NCI-H1436 (cell line): ENCODE measurements at regions not wholly inside any gene's neighbourhood (a gene's known extent, or its start where the extent isn't known, plus 50 kb on each side); places are given as distances from the start of the nearest gene placed in this dataset.
"Not testable (repeated sequence)": the region's sequence is repeated elsewhere in the genome, so short reads cannot be mapped to it uniquely, and the experiment has no call there.

ENCODE experiments used
- DNase-seq: peaks from one replicate; lab custom pipeline; 2025; lab: John Stamatoyannopoulos, UW

DNA sequence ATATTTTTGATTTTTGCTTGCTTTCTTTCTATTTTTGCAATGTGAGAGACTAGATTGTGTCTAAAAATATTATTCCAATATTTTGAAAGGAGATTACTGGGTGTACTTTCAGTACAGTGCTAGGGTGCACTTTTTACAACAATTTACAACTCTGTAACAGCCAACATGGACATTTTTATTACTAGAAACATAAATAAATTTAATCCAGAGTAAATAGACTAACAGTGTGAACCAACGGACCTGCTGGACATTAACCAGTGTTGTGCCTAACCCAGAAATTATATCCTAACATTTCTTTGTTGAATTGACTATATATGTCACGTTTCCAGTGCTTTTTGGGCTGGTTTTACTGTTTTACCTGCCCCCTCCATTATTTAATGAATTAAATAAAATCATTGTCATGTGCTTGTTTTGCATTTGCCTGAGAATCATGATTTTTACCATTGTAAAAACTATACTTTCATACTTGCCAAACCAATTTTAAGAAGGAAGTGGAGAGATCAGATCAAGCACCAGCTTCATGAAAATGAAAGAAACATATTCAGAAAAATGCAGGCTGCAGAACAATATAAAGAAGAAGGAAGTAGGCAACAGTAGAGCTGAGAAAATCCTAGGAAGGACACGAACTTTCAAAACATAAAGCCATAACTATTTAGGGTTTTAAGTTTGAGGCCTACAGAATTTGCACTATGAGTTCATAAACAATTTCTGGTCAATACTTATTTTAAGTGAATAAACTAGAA, 400.8 kb upstream of the PIK3R1 start:
- no peak for DNase-seq

DNA sequence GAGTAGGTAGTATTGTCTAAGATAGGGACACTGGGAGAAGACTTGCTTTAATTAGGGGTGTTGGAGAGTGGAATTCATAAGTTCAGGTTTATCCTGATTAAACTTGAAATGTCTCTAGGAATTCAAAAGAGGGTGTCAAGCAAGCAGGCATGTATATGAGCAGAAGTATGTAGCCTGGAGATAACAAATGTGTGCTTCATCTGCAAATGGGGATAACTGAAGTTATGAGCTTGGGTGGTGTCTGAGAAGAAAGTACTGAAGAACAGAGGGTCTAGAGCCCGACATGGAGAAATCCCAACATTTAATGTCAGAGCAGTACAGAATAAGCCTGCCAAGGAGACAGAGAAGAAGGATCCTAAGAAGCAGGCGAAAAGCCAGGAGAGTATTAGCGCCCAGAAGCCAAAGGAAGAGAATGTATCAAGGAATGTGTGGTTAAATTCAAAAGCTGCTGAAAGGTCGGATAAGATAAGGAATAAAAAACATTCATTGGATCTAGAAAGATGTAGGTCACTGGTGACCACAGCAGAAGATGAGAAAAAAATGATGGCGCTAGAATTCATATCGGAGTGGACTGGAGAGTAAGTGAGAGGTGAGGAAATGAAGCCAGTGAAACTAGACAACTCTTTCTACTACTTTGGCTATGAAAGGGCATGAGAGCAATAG, 401.5 kb upstream of the PIK3R1 start:
- no peak for DNase-seq

DNA sequence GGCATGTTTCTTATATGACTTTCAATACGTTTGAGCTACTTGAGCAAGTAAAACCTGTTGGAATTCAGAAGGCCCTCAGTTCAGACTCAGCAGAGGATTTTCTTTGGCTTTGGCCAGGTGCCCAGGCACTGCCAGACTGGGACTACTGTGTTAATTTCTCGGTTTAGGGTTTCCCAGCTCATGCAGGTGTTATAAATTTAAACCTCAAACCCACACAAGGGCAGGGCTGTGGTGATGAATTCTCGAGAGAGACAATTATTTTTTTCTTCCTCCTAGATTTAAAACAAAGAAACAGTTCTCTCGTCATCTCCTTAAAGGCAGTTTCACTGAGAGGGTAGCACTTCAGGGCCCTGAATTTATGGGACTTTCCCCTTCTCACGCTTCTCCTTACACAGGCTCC, 406.0 kb upstream of the PIK3R1 start:
- no peak for DNase-seq

DNA sequence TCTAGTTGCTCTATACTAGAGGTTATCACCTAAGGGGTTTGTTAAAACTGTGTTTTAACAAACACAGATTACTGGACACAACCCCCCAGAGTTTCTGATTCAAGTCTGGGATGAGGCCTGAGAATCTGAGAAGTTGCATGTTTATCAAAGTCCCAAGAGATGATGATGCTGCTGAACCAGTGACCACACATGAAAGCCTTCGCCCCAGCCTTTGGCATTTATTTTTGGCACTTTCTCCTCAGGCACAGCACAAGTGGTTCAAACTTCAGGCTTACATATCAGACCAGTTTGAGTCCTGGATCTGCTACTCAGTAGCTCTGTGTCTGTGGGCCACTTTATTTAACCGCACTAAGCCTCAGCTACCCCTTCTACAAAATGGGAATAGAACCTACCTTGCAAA, 407.2 kb upstream of the PIK3R1 start:
- DNase-seq: no peak

DNA sequence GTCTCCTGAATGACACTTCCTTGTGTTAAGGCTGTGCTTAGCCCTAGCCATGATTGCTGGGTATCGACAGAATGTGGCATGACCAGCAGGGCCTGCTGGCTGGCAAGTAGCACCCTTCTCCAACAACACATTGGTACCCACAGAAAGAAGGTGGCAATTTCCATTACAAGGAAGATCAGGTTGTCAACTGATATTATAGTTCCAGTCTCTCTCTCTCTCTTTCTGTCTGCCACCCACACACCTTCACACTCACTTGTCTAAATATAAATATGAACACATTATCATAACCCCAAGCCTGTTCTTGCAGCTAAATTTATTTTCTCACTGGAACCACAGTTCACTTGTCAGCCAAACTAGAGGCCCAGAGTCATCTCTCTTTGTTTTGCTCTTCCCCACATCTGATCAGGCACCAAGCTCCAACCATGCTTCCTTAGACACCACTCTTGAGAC, 408.1 kb upstream of the PIK3R1 start:
- DNase-seq: no peak

DNA sequence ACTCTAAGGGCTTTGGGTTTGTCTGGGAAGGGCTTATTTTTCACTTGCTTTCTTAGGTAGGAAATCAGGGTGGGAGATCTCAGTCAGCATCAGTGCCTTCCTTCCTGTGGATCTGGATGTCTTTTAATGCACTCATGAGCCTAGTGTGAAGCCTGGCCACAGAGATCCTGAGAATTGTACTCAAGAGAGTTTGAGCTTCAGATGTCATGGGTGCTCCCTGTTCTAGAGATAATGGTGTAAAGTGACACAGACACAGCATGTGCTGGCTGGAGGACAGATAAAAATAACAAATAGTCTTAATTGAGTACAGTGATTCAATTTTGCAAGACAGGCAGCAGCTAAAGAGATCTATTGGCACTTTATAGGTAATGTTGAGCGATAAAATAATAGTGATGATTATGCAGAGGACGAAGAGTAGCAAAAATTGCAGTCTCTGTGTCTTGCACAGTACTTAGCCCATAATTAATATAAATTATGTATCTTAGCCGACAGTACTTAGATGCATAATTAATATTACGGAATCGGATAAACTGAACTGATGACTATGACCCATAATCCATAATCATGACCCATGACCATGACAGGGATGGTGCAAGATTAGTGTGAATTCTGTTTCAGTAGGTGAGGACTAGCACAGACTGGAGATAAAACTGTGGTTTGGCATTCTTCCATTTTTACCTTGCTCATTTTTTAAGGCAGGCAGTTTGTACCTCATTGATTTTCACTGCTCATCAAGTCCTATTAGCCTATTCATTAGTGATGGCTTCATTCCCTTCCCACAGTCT, 408.7 kb upstream of the PIK3R1 start:
- DNase-seq: no peak

DNA sequence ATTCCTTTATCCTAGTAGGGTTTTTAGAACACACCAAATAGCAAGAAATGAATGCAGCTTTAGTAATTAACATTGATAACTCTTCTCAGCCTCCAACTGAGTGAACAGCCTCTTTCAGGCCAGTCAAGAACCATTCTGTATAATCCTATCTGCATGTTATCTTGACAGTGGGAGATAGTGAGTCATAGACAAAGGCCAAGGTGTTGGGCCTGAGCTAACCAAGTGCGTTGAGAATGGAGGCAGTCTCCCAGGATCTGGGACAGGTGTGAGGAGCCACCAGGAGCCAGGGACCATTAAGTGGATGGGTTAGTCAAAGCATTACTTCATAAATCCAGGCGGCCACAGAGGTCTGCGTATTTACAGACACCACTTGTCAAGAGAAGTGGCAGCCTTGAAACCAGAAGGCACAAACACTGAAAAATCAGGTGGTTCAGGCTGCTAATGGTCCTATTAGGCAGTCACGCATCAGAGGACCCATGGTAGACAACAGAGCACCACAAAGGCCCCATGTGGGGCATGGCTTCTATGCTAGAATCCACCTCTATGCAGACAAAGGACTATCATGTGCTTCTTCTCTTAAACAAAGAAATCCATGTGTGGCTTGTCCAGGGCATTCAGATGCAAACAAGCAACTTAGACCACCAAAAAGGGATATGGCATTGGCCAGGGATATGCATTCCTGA, 409.7 kb upstream of the PIK3R1 start:
- no peak for DNase-seq

DNA sequence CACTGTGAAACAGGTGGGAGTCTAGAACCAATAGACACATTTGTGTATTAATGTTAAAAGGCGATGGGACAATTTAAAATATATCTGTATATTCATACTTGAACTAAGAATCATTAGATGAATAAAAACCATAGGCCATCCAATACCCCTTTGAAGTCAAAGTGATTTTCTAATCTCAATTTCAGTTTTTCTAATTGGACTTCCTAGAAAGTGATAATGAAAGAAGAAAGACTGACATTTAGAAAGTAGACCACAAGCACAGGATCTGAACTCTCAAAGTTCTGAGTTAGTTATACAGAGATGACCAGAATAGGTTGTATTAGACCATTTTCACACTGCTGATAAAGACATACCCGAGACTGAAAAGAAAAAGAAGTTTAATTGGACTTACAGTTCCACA, 412.8 kb upstream of the PIK3R1 start:
- no peak for DNase-seq

DNA sequence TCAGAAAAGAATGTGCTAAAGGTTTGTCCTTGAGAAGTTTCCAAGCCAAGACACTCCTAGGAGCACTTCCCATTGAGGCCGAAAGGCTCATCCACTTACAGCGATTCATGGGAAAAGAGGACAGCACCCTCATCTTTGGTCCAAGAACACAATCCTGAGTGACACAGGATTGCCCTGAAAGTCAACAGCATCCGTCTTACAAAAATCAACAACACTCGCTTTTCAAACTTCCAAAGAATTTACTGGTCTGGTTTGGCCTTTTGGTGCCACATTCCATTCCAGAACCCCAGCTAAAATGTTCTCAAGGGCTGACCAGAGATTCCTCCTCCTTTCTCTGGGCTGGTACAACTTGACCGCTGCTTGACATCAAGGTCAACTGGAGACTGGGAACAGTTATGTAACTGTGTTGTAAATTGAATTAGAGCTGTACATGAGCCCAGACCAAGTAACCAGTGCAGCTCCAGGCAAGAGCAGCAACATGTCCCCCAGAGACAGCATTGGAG, 415.8 kb upstream of the PIK3R1 start:
- DNase-seq: no peak

DNA sequence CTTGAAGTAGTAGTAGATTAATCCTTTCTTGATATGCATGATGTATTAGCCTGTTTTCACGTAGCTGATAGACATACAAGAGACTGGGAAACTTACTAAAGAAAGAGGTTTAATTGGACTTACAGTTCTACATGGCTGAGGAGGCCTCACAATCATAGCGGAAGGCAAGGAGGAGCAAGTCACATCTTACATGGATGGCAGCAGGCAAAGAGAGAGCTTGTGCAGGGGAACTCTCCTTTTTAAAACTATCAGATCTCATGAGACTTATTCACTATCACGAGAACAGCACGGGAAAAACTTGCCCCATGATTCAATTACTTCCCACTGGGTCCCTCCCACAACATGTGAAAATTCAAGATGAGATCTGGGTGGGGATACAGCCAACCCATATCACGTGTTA, 417.1 kb upstream of the PIK3R1 start:
- DNase-seq: not testable (repeated sequence)

DNA sequence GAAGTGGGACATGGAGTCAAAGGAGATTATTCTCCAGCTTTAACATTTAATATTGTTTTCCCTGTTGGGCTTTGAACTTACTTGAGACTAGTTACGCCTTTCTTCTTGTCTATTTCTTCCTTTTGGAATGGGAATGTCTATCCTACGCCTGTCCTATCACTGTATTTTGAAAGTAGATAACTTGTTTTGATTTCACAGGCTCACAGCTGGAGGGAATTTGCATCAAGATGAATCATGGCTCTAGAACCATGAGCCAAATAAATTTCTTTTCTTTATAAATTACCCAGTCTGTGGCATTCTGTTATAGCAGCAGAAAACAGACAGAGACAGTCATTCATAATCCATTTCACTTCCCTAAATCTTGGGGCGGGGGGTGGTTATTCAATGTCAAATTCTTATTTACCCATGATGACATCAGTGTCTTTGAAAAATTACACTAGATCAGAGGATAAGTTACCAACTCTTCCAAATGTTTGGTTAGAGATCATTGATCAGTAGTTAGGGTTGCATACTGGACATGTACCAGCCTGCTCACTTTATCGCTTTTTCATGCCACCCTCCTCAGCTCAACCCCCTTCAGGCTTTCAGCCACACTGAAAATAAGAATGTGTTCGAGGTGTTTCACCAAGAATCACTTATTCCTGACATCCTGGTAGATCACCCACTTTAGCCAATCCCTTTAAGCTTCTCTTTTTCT, 419.6 kb upstream of the PIK3R1 start:
- no peak for DNase-seq

DNA sequence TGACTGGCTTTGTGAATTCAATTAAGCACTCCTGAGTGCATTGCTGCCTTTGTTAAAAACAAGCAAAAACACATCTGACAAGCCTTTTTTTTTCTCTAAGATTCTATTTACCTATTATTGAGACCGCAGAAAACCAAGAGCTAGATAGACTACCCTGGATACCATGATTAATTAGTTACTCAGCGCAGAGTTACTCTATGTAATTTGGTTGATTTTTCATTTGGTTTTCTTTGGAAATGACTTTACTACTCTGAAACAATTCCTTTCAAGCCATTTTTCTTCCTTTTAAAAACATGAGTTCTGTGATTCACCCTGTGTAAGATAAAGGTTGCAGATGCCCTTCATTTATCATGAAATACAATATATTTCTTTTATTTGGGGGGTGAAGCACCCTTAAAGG, 421.6 kb upstream of the PIK3R1 start:
- DNase-seq: no peak

DNA sequence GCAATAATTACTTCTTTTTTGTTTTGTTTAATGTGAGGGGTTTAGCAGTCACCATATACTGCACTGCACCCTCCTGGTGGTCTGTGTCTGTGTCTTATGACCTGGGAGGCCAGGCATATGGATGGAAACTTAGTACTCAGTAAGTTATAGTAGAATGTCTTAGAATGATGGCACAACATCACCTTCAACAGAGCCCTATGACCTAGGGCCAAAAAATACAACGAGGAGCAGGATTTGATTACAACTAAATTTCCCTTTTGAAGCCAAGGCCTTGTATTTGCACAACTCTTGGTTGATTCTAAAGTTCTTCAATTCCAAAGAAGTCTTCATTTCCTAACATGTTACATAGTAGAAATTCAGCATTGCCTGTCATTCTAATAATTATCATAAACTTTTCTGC, 422.1 kb upstream of the PIK3R1 start:
- DNase-seq: no peak

DNA sequence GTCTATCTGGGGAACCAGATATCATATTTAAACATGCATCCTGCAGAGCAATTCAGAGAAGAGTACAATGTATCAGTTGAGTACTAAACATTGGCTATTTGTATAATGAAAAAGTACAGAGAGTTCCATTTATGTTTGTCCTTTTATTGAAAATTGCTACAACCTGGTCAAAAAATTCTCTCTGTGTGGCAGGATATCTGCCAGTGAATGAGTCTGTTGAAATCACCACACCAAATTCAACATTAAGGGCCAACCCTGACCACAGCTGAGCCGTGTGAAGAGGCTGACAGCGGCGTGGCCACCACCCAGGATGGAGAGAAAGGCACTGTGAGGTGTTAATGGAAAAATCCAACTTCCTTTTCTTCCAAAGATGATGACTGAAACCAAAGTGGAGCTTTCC, 422.7 kb upstream of the PIK3R1 start:
- no peak for DNase-seq

DNA sequence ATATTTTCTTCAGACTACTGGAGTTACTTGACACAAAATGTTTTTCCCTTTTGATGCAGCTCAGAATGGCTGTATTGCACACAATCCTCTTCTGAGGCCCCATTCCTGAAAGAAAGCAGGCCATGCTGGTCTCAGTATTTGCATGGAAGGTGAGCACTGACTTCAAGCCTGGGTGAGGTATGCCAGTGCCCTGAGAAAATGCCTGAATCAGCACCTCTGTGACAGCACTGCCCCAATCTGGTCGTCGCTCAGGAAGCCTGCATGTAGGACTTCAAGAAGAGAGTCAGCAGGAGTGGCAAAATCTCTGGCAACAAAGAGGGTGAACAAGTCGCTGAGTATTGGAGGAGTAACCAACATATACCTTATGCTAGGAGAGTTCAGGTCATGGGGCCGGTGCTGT, 425.2 kb upstream of the PIK3R1 start:
- no peak for DNase-seq

DNA sequence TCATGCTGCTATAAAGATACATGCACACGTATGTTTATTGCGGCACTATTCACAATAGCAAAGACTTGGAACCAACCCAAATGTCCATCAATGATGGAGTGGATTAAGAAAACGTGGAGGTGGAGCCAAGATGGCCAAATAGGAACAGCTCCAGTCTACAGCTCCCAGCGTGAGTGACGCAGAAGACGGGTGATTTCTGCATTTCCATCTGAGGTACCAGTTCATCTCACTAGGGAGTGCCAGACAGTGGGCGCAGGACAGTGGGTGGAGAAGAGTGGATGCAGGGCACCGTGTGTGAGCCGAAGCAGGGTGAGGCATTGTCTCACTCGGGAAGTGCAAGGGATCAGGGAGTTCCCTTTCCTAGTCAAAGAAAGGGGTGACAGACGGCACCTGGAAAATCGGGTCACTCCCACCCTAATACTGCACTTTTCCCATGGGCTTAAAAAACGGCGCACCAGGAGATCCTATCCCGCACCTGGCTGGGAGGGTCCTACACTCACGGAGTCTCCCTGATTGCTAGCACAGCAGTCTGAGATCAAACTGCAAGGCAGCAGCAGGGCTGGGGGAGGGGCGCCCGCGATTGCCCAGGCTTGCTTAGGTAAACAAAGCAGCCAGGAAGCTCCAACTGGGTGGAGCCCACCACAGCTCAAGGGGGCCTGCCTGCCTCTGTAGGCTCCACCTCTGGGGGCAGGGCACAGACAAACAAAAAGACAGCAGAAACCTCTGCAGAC, 435.5 kb upstream of the PIK3R1 start:
- DNase-seq: peak; percentile 1

DNA sequence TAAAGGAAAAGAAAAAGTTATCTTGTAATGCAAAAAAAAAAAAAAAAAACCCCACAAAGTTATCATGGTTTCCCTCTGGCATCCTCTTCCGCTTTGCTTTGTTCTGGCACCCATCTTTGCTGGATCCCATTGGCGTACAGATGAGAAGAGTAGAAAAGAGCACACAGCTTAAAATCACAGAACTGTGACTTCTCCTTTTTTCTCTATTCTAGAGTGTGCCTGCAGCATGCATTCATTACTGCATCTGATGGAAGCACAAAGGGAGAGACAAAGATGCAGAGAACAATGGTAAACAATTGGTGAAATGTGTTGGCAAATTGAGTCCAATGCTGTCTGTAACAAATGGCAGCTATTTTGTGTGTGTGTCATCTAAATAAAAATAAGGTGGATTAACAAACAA, 440.8 kb upstream of the PIK3R1 start:
- DNase-seq: no peak

DNA sequence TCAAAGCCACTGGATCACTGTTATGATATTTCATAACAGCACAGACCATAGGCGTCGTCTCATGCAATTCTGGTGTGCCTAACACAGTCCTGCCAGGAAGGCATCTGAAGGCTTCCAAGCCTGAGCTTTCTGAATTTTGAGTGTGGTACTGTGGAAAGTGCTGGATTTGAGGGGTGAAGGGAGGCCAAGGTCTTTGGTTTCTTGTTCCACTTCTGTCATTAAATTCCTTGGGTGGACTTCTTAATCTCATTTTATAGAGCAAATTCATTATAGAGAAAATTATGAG, 441.3 kb upstream of the PIK3R1 start:
- no peak for DNase-seq

DNA sequence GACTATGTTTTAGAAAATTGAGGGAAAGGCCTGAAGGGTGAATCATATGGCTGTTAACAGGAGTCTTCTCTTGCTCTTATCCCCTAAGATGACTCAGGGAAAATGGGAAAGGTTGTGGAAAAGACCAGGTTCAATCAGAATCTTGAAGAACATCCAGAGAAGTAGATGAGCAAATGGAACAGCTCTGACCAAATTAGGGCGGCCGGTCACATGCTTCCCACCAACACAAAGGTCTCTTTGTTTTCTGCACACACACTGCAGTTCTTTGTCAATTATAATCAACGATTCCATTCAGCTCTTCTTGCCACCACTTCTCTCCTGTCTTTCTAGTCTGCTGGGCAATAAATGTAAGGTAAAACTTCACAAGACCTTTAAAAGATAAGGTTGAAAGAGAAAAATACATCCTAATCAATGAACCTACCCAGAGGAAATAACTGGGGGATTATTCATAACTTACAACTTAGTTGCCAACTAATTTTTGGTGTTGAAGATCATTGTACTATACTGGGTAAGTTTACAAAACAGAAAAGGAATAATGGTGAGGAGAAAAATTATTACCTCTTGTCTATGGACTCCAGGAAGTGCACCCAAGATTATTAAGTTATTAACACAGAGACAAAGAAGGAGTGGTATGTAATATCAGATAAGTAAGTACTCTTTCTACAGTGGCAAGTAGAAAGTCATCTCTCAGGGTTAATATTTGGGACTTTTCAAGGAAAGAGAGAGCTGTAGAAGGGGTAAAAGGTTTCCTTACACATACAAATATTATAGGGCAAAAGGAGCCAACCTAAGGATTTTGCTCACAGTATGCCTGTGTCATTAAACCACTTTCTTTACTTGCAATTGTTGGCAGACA, 441.9 kb upstream of the PIK3R1 start:
- peak; percentile 33 for DNase-seq

DNA sequence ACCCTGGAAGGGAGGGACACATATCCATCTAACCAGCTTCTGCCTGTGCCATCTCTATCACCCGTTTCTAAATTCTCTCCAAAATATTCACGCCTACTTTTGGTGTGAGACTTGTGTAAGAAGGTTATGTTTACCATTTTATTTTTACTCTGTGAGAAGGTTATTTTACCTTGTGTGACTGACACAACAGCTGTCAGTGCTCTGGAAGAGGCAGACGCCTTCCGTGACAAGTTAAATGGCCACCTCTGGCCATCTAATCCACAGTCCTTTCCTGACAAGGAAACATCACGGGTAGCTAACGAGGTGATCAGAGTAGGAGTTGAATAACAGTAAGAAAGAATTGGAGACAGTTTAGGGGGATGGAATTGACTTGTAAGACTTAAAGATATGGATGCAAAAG, 443.8 kb upstream of the PIK3R1 start:
- DNase-seq: no peak
